ENCODE measurements at regions not wholly inside any gene's neighbourhood (a gene's known extent, or its start where the extent isn't known, plus 50 kb on each side); places are given as distances from the start of the nearest gene placed in this dataset.

GRCh38 chr6:43900560-43900915 is 130.5 kb downstream of the VEGFA start (continued):
- TF ChIP-seq GPBP1L1 (CRISPR knock-in tag; IDR thresholded peaks at IDR 0.05) (no peak), FOXA3 (CRISPR knock-in tag; IDR thresholded peaks at IDR 0.05) (peak; percentile 39; the same call in 1 of the 2 replicates), ZSCAN25 (CRISPR knock-in tag; IDR thresholded peaks at IDR 0.05) (no peak), PCBP1 (IDR thresholded peaks at IDR 0.05; ENCODE audit: borderline replicate concordance, low read depth, low read length) (no peak), ZNF577 (CRISPR knock-in tag; IDR thresholded peaks at IDR 0.05; ENCODE audit: borderline replicate concordance, low read depth) (no peak), ZBTB4 (CRISPR knock-in tag; IDR thresholded peaks at IDR 0.05; ENCODE audit: borderline replicate concordance) (no peak), BATF2 (CRISPR knock-in tag; IDR thresholded peaks at IDR 0.05) (no peak), MXD3 (CRISPR knock-in tag; IDR thresholded peaks at IDR 0.05) (no peak), ZNF530 (CRISPR knock-in tag; IDR thresholded peaks at IDR 0.05; ENCODE audit: low read depth) (no peak), RNF219 (CRISPR knock-in tag; IDR thresholded peaks at IDR 0.05) (no peak), KLF13 (CRISPR knock-in tag; IDR thresholded peaks at IDR 0.05) (0 out of 2 replicates have a peak, but pooled peaks have one; percentile 44), EED (CRISPR knock-in tag; IDR thresholded peaks at IDR 0.05) (0 out of 2 replicates have a peak, but pooled peaks have one; percentile 32), NR2F2 (IDR thresholded peaks at IDR 0.05; ENCODE audit: borderline replicate concordance, low read depth) (no peak), NR2C2 (CRISPR knock-in tag; IDR thresholded peaks at IDR 0.05; ENCODE audit: borderline replicate concordance) (0 out of 2 replicates have a peak, but pooled peaks have one; percentile 1), PAWR (CRISPR knock-in tag; IDR thresholded peaks at IDR 0.05; ENCODE audit: borderline replicate concordance) (no peak), FOXK2 (IDR thresholded peaks at IDR 0.05) (no peak), ATAD3A (CRISPR knock-in tag; IDR thresholded peaks at IDR 0.05) (no peak), ZNF775 (CRISPR knock-in tag; IDR thresholded peaks at IDR 0.05; ENCODE audit: borderline replicate concordance) (0 out of 2 replicates have a peak, but pooled peaks have one; percentile 3), ZNF414 (CRISPR knock-in tag; IDR thresholded peaks at IDR 0.05) (no peak), DMAP1 (CRISPR knock-in tag; IDR thresholded peaks at IDR 0.05) (no peak), ZNF260 (CRISPR knock-in tag; IDR thresholded peaks at IDR 0.05; ENCODE audit: borderline replicate concordance, low read depth) (no peak), KAT2B (IDR thresholded peaks at IDR 0.05; ENCODE audit: borderline replicate concordance, low read depth, low read length) (no peak)
